ENCODE measurements at regions not wholly inside any gene's neighbourhood (a gene's known extent, or its start where the extent isn't known, plus 50 kb on each side); places are given as distances from the start of the nearest gene placed in this dataset.

- Mint-ChIP-seq H3K36me3 (no peaks in the 10 kb centered on the region), H3K4me3 (no peak overlapping the region), H3K9me3 (peaks cover 0 to 2% (median 0%) of the 10 kb centered on the region in 3 donors), H3K27ac (no peak overlapping the region), H3K27me3 (no peaks in the 10 kb centered on the region), H3K4me1 (no peaks in the 10 kb centered on the region)
- DNase-seq (no peak), ATAC-seq (replicated peaks in 1 of 4) (no peak)
- WGBS (ENCODE audit: insufficient coverage), result no CpG with 5 or more reads among the region's 1 CpG
- no peak overlapping the region for H3K27ac ChIP-seq (ENCODE audit: low read length)
- H3K4me3 ChIP-seq (ENCODE audit: control insufficient read depth in 1 of 2, extremely low read depth in 1 of 2, low read length in 1 of 2), result no peak overlapping the region
- ChIA-PET POLR2A (no interaction called here), CTCF (interaction anchor here in 1 of 2 donors (0.5 kb wide), 1 partner anchor 187 kb away, joined by 7 read pairs; no protein-coding TSS in a partner anchor)
- no peaks in the 10 kb centered on the region for H3K27me3 ChIP-seq (replicated peaks in 1 of 2; ENCODE audit: control insufficient read depth in 2 of 2, extremely low read depth in 1 of 2, insufficient read depth in 2 of 2, low read length in 1 of 2)
- H3K4me1 ChIP-seq (ENCODE audit: control insufficient read depth in 1 of 2, extremely low read depth in 1 of 2, insufficient read depth in 2 of 2, low read length in 2 of 2), result no peaks in the 10 kb centered on the region
- H3K9me3 ChIP-seq, result no peaks in the 10 kb centered on the region
- H3K36me3 ChIP-seq (ENCODE audit: control insufficient read depth in 2 of 2, extremely low read depth in 1 of 2, insufficient read depth in 1 of 2, low read length in 1 of 2), result no peaks in the 10 kb centered on the region
Observed at GRCh38 chr9:73596321-73596720, 444.7 kb downstream of the ANXA1 start.

- Histone ChIP-seq H3K4me3 (ENCODE audit: control insufficient read depth in 1 of 2, extremely low read depth in 1 of 2, low read length in 1 of 2) (no peak overlapping the region), H3K9me3 (no peaks in the 10 kb centered on the region), H3K27ac (ENCODE audit: low read length) (no peak overlapping the region), H3K27me3 (replicated peaks in 1 of 2; ENCODE audit: control insufficient read depth in 2 of 2, extremely low read depth in 1 of 2, insufficient read depth in 2 of 2, low read length in 1 of 2) (no peaks in the 10 kb centered on the region), H3K36me3 (ENCODE audit: control insufficient read depth in 2 of 2, extremely low read depth in 1 of 2, insufficient read depth in 1 of 2, low read length in 1 of 2) (no peaks in the 10 kb centered on the region), H3K4me1 (ENCODE audit: control insufficient read depth in 1 of 2, extremely low read depth in 1 of 2, insufficient read depth in 2 of 2, low read length in 2 of 2) (no peaks in the 10 kb centered on the region)
- Mint-ChIP-seq H3K36me3 (no peaks in the 10 kb centered on the region), H3K27me3 (no peaks in the 10 kb centered on the region), H3K9me3 (peaks cover 0 to 2% (median 0%) of the 10 kb centered on the region in 3 donors), H3K4me1 (no peaks in the 10 kb centered on the region), H3K27ac (no peak overlapping the region), H3K4me3 (no peak overlapping the region)
- DNase-seq (no peak), ATAC-seq (replicated peaks in 1 of 4) (no peak)
- CTCF ChIA-PET, result no interaction called here
- POLR2A ChIA-PET, result no interaction called here
- WGBS (ENCODE audit: insufficient coverage), result 86% methylated on average over 4 of the region's 5 CpGs
Observed at GRCh38 chr9:73597039-73597438, 445.4 kb downstream of the ANXA1 start.

GRCh38 chr9:73597771-73598170 lies 446.1 kb downstream of the ANXA1 start:
- Histone ChIP-seq H3K9me3 (no peaks in the 10 kb centered on the region), H3K36me3 (ENCODE audit: control insufficient read depth in 2 of 2, extremely low read depth in 1 of 2, insufficient read depth in 1 of 2, low read length in 1 of 2) (no peaks in the 10 kb centered on the region), H3K27me3 (replicated peaks in 1 of 2; ENCODE audit: control insufficient read depth in 2 of 2, extremely low read depth in 1 of 2, insufficient read depth in 2 of 2, low read length in 1 of 2) (no peaks in the 10 kb centered on the region), H3K27ac (ENCODE audit: low read length) (no peak overlapping the region), H3K4me1 (ENCODE audit: control insufficient read depth in 1 of 2, extremely low read depth in 1 of 2, insufficient read depth in 2 of 2, low read length in 2 of 2) (no peaks in the 10 kb centered on the region), H3K4me3 (ENCODE audit: control insufficient read depth in 1 of 2, extremely low read depth in 1 of 2, low read length in 1 of 2) (no peak overlapping the region)
- no CpG with 5 or more reads among the region's 4 CpGs for WGBS (ENCODE audit: insufficient coverage)
- no peak for ATAC-seq (replicated peaks in 1 of 4)
- Mint-ChIP-seq H3K27me3 (no peaks in the 10 kb centered on the region), H3K36me3 (no peaks in the 10 kb centered on the region), H3K4me1 (no peaks in the 10 kb centered on the region), H3K9me3 (peaks cover 0 to 3% (median 0%) of the 10 kb centered on the region in 3 donors), H3K27ac (no peak overlapping the region), H3K4me3 (no peak overlapping the region)
- no peak for DNase-seq
- CTCF ChIA-PET, result no interaction called here
- POLR2A ChIA-PET, result no interaction called here

- WGBS (ENCODE audit: insufficient coverage), result no CpG with 5 or more reads among the region's 1 CpG
- Mint-ChIP-seq H3K27ac (no peak overlapping the region), H3K4me3 (no peak overlapping the region), H3K36me3 (no peaks in the 10 kb centered on the region), H3K9me3 (peaks cover 2 to 14% (median 6%) of the 10 kb centered on the region in 3 donors), H3K4me1 (no peaks in the 10 kb centered on the region), H3K27me3 (no peaks in the 10 kb centered on the region)
- Histone ChIP-seq H3K4me1 (ENCODE audit: control insufficient read depth in 1 of 2, extremely low read depth in 1 of 2, insufficient read depth in 2 of 2, low read length in 2 of 2) (no peaks in the 10 kb centered on the region), H3K27me3 (replicated peaks in 1 of 2; ENCODE audit: control insufficient read depth in 2 of 2, extremely low read depth in 1 of 2, insufficient read depth in 2 of 2, low read length in 1 of 2) (no peaks in the 10 kb centered on the region), H3K27ac (ENCODE audit: low read length) (no peak overlapping the region), H3K4me3 (ENCODE audit: control insufficient read depth in 1 of 2, extremely low read depth in 1 of 2, low read length in 1 of 2) (no peak overlapping the region), H3K36me3 (ENCODE audit: control insufficient read depth in 2 of 2, extremely low read depth in 1 of 2, insufficient read depth in 1 of 2, low read length in 1 of 2) (no peaks in the 10 kb centered on the region), H3K9me3 (no peaks in the 10 kb centered on the region)
- POLR2A ChIA-PET, result no interaction called here
- DNase-seq, result no peak
- CTCF ChIA-PET, result no interaction called here
- ATAC-seq (replicated peaks in 1 of 4), result no peak
Observed at GRCh38 chr9:73609381-73609780, 457.7 kb downstream of the ANXA1 start.

GRCh38 chr9:73611032-73611431 lies 459.4 kb downstream of the ANXA1 start:
- Mint-ChIP-seq H3K36me3 (no peaks in the 10 kb centered on the region), H3K27me3 (no peaks in the 10 kb centered on the region), H3K27ac (no peak overlapping the region), H3K9me3 (peaks cover 2 to 14% (median 9%) of the 10 kb centered on the region in 3 donors), H3K4me3 (no peak overlapping the region), H3K4me1 (no peaks in the 10 kb centered on the region)
- Histone ChIP-seq H3K36me3 (ENCODE audit: control insufficient read depth in 2 of 2, extremely low read depth in 1 of 2, insufficient read depth in 1 of 2, low read length in 1 of 2) (no peaks in the 10 kb centered on the region), H3K9me3 (no peaks in the 10 kb centered on the region), H3K27me3 (replicated peaks in 1 of 2; ENCODE audit: control insufficient read depth in 2 of 2, extremely low read depth in 1 of 2, insufficient read depth in 2 of 2, low read length in 1 of 2) (no peaks in the 10 kb centered on the region), H3K4me3 (ENCODE audit: control insufficient read depth in 1 of 2, extremely low read depth in 1 of 2, low read length in 1 of 2) (no peak overlapping the region), H3K4me1 (ENCODE audit: control insufficient read depth in 1 of 2, extremely low read depth in 1 of 2, insufficient read depth in 2 of 2, low read length in 2 of 2) (no peaks in the 10 kb centered on the region), H3K27ac (ENCODE audit: low read length) (no peak overlapping the region)
- 44% methylated on average over 1 of the region's 2 CpGs for WGBS (ENCODE audit: insufficient coverage)
- DNase-seq, result no peak
- no peak for ATAC-seq (replicated peaks in 1 of 4)
- ChIA-PET POLR2A (no interaction called here), CTCF (no interaction called here)

- POLR2A ChIA-PET, result no interaction called here
- CTCF ChIA-PET, result no interaction called here
- no peaks in the 10 kb centered on the region for H3K27me3 Mint-ChIP-seq
- peaks cover 0 to 14% (median 9%) of the 10 kb centered on the region in 3 donors for H3K9me3 Mint-ChIP-seq
- ATAC-seq (replicated peaks in 1 of 4) (no peak), DNase-seq (no peak)
- no peaks in the 10 kb centered on the region for H3K36me3 ChIP-seq (ENCODE audit: control insufficient read depth in 2 of 2, extremely low read depth in 1 of 2, insufficient read depth in 1 of 2, low read length in 1 of 2)
- no peaks in the 10 kb centered on the region for H3K27me3 ChIP-seq (replicated peaks in 1 of 2; ENCODE audit: control insufficient read depth in 2 of 2, extremely low read depth in 1 of 2, insufficient read depth in 2 of 2, low read length in 1 of 2)
- no peaks in the 10 kb centered on the region for H3K9me3 ChIP-seq
- no peak overlapping the region for H3K27ac ChIP-seq (ENCODE audit: low read length)
- H3K4me3 ChIP-seq (ENCODE audit: control insufficient read depth in 1 of 2, extremely low read depth in 1 of 2, low read length in 1 of 2), result no peak overlapping the region
- no peak overlapping the region for H3K4me3 Mint-ChIP-seq
- H3K4me1 ChIP-seq (ENCODE audit: control insufficient read depth in 1 of 2, extremely low read depth in 1 of 2, insufficient read depth in 2 of 2, low read length in 2 of 2), result no peaks in the 10 kb centered on the region
- H3K36me3 Mint-ChIP-seq, result no peaks in the 10 kb centered on the region
- H3K27ac Mint-ChIP-seq, result no peak overlapping the region
- WGBS (ENCODE audit: insufficient coverage), result 100% methylated on average over 1 of the region's 4 CpGs
- H3K4me1 Mint-ChIP-seq, result no peaks in the 10 kb centered on the region
Observed at GRCh38 chr9:73613092-73613701, 461.5 kb downstream of the ANXA1 start.

GRCh38 chr9:73615557-73615956 lies 463.9 kb downstream of the ANXA1 start:
- ChIA-PET CTCF (no interaction called here), POLR2A (no interaction called here)
- DNase-seq (no peak), ATAC-seq (replicated peaks in 1 of 4) (no peak)
- Histone ChIP-seq H3K27ac (ENCODE audit: low read length) (no peak overlapping the region), H3K9me3 (no peaks in the 10 kb centered on the region), H3K27me3 (replicated peaks in 1 of 2; ENCODE audit: control insufficient read depth in 2 of 2, extremely low read depth in 1 of 2, insufficient read depth in 2 of 2, low read length in 1 of 2) (no peaks in the 10 kb centered on the region), H3K4me3 (ENCODE audit: control insufficient read depth in 1 of 2, extremely low read depth in 1 of 2, low read length in 1 of 2) (no peak overlapping the region), H3K36me3 (ENCODE audit: control insufficient read depth in 2 of 2, extremely low read depth in 1 of 2, insufficient read depth in 1 of 2, low read length in 1 of 2) (no peaks in the 10 kb centered on the region), H3K4me1 (ENCODE audit: control insufficient read depth in 1 of 2, extremely low read depth in 1 of 2, insufficient read depth in 2 of 2, low read length in 2 of 2) (no peaks in the 10 kb centered on the region)
- H3K4me1 Mint-ChIP-seq, result no peaks in the 10 kb centered on the region
- peaks cover 0 to 16% (median 11%) of the 10 kb centered on the region in 3 donors for H3K9me3 Mint-ChIP-seq
- no peaks in the 10 kb centered on the region for H3K27me3 Mint-ChIP-seq
- H3K4me3 Mint-ChIP-seq, result no peak overlapping the region
- H3K27ac Mint-ChIP-seq, result no peak overlapping the region
- no peaks in the 10 kb centered on the region for H3K36me3 Mint-ChIP-seq

Data from T-cell (primary cell).